Spinal cord (tissue), 9 donors: ENCODE measurements at regions not wholly inside any gene's neighbourhood (a gene's known extent, or its start where the extent isn't known, plus 50 kb on each side); places are given as distances from the start of the nearest gene placed in this dataset.

Experiments used
- DNase-seq, 6 donors: peaks; one replicate each; pipeline versions ENCODE4 v3.0.0 to v3.0.0-alpha.2; 2013 to 2015; ENCODE audit warnings: low spot score in 6 of 6, low read depth in 4 of 6
- H3K27ac ChIP-seq: one replicate; pipeline ENCODE4 v1.5.1; 2013; ENCODE audit warnings: low read depth, low read length, control low read depth
- H3K27me3 ChIP-seq: one replicate; pipeline ENCODE4 v1.6.1; 2013; ENCODE audit warnings: low read length; ENCODE audit not compliant: control insufficient read depth, insufficient read depth
- H3K36me3 ChIP-seq: one replicate; pipeline ENCODE4 v1.6.1; 2013; ENCODE audit warnings: low read length; ENCODE audit not compliant: control insufficient read depth, insufficient read depth
- H3K4me1 ChIP-seq: one replicate; pipeline ENCODE4 v1.6.1; 2013; ENCODE audit warnings: low read length; ENCODE audit not compliant: control insufficient read depth, insufficient read depth
- H3K4me3 ChIP-seq: one replicate; pipeline ENCODE4 v1.5.1; 2013; ENCODE audit warnings: low read depth, low read length, control low read depth
- H3K9me3 ChIP-seq: one replicate; pipeline ENCODE4 v1.6.1; 2013; ENCODE audit warnings: low read length; ENCODE audit not compliant: control insufficient read depth, insufficient read depth
- WGBS: methylation state at CpG from one replicate; pipeline ENCODE4 v1.1.5; 2013; ENCODE audit warnings: missing lambda C conversion rate; ENCODE audit not compliant: insufficient coverage; 5-methylcytosine and 5-hydroxymethylcytosine counted together
- donor health status: healthy.

- H3K36me3 ChIP-seq, result no peaks in the 10 kb centered on the region
- no peaks in the 10 kb centered on the region for H3K27me3 ChIP-seq
- no peak overlapping the region for H3K4me3 ChIP-seq
- H3K9me3 ChIP-seq, result no peaks in the 10 kb centered on the region
- no CpG with 5 or more reads among the region's 5 CpGs for WGBS
- peaks cover 27% of the 10 kb centered on the region for H3K4me1 ChIP-seq
- H3K27ac ChIP-seq, result no peak overlapping the region
- DNase-seq, result no peak
Observed at GRCh38 chr6:168136622-168137021, 57.6 kb upstream of the FRMD1 start.

DNA sequence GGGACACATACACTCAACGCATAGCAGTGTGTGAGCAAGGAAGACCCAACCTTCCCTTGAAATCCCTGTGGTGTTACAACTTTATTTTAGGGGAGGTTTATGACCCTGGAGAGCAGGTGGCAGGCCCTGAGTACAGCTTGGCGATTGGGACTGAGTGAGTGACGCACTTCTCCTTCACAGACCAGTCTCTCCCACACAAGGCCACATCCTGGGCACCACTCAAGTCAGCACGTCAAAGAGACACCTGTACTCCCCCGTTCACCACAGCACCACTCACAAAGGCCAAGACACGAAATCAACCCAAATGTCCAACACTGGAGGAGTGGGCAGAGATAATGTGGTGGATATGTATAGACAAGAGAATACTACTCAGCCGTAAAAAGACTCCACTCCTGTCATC lies 57.0 kb upstream of the FRMD1 start:
- H3K27ac ChIP-seq, result no peak overlapping the region
- DNase-seq, result no peak
- H3K27me3 ChIP-seq, result no peaks in the 10 kb centered on the region
- no peaks in the 10 kb centered on the region for H3K9me3 ChIP-seq
- WGBS, result no CpG with 5 or more reads among the region's 7 CpGs
- no peaks in the 10 kb centered on the region for H3K36me3 ChIP-seq
- no peak overlapping the region for H3K4me3 ChIP-seq
- H3K4me1 ChIP-seq, result peaks cover 28% of the 10 kb centered on the region

- no peak overlapping the region for H3K27ac ChIP-seq
- H3K4me3 ChIP-seq, result no peak overlapping the region
- H3K9me3 ChIP-seq, result no peaks in the 10 kb centered on the region
- peaks cover 36% of the 10 kb centered on the region for H3K4me1 ChIP-seq
- no peaks in the 10 kb centered on the region for H3K36me3 ChIP-seq
- no peaks in the 10 kb centered on the region for H3K27me3 ChIP-seq
- no peak for DNase-seq
- WGBS, result 83% methylated on average over 12 of the region's 16 CpGs
Observed at GRCh38 chr6:168134560-168135201, 55.7 kb upstream of the FRMD1 start.

GRCh38 chr6:168133687-168134559 lies 54.9 kb upstream of the FRMD1 start:
- Histone ChIP-seq H3K27ac (no peak overlapping the region), H3K4me3 (no peak overlapping the region)
- DNase-seq, result peak in 1 of 6 donors; percentile 21

DNA sequence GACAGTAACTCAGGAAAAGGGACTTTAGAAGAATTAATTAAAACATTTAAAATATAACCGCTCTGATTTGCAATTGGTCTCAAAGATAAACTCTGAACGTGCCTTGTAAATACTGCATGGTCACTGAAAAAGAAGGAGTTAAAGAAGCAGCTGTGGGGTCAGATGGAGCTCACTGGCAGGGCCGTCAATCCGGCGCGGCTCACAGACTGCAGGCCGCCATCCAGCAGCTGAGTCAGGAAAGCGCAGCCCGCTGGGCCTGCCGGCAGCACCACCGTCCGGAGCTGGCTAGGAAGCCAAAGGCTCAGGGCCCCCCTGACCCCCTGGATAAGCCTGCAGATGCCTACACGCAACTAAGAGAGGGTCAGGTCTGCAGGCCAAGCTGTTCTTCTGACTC lies 54.2 kb upstream of the FRMD1 start:
- Histone ChIP-seq H3K4me3 (peak overlapping the region; percentile 24), H3K27ac (peak overlapping the region; percentile 61), H3K27me3 (no peaks in the 10 kb centered on the region), H3K4me1 (peaks cover 36% of the 10 kb centered on the region), H3K9me3 (no peaks in the 10 kb centered on the region), H3K36me3 (peaks cover 2% of the 10 kb centered on the region)
- DNase-seq, result peak in 1 of 6 donors; percentile 82
- WGBS, result 5% methylated on average over 11 of the region's 13 CpGs

More at GRCh38 chr6:168133687-168134559, 54.9 kb upstream of the FRMD1 start:
- Histone ChIP-seq H3K4me1 (peaks cover 36% of the 10 kb centered on the region), H3K9me3 (no peaks in the 10 kb centered on the region), H3K27me3 (no peaks in the 10 kb centered on the region), H3K36me3 (no peaks in the 10 kb centered on the region)
- 79% methylated on average over 15 of the region's 16 CpGs for WGBS

DNA sequence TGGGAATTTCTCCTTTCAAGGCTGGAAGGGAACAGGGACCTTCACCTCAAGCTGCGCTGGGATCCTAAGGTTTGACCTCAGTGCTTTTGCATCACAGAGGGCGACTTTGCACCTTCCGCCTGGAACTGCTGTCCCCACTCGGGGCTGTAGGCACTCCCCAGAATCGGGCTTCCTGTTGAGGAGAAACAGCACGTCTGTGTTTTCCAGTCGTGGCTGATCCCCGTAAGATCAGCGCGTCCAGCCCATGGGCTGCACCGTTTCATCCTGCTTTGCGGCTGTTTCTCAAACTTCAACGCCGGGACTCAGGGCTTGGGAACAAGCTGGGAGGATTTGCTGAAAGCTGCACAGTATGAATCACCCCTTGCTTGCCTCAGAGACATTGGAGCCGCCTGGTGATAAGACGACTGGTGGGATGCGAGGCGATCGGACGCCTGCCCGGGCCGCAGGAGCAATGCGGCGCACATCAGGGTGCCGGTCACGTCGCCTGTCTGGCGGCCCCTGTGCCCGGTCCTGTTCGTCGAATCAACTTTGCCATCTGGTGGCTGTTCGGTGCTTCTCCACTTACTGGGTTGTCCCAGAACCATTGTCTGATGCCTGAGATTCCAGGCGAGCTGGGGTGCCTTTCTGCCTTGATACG lies 53.6 kb upstream of the FRMD1 start:
- Histone ChIP-seq H3K4me1 (peaks cover 36% of the 10 kb centered on the region), H3K9me3 (no peaks in the 10 kb centered on the region), H3K27ac (peak overlapping the region; percentile 61), H3K27me3 (no peaks in the 10 kb centered on the region), H3K4me3 (peak overlapping the region; percentile 24), H3K36me3 (peaks cover 4% of the 10 kb centered on the region)
- 19% methylated on average over 32 of the region's 34 CpGs for WGBS
- DNase-seq, result peak; percentile 59 to 95 (median 72)

DNA sequence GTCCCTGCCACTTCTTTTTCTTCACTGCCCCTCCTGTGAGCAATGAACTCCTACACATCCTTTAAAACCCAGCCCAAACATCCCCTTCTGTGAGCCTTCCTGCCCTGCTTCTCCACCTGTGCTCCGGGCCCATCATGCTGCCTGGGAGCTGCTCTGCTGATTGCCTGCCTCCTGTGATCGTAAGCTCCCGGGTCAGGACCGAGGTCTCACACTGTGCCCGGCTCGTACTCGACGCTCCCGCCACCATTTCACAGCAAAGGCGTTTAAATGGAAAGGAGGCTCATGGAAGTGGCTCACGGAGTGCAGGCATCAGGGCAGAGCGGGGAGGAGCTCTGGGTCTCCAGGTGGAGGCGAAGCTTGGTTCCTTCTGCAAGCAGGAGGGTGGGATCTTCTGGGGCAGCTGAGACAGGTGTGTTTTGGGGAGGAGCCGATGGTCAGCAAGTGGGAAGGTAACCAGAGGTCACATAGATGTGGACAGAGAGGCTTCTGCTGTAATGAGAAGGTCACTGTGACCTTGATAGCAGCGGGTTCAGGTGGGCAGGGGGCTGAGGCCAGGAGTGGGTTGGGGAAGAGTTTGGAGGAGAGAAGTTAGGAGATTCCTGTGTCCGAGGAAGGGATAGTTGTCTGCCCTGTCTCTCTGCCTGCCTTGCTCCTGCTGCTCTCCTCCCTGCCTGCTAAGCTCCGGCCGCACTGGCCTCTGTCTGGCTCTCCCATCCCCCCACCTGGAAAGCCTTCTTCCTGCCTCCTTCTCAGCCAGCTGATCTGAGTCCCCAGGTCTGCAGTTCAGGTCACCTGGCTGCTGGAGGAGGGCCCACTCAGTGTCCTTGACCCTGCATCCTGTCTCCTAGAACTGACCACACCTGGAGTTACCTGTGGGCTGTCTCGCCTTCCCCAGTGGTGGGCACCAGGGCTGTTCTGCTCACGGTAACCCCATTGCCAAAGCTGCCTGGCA lies 52.7 kb upstream of the FRMD1 start:
- Histone ChIP-seq H3K4me3 (no peak overlapping the region), H3K27me3 (no peaks in the 10 kb centered on the region), H3K9me3 (no peaks in the 10 kb centered on the region), H3K36me3 (peaks cover 4% of the 10 kb centered on the region), H3K4me1 (peaks cover 36% of the 10 kb centered on the region), H3K27ac (no peak overlapping the region)
- DNase-seq, result peak in 1 of 6 donors; percentile 16
- 88% methylated on average over 19 of the region's 20 CpGs for WGBS

DNA sequence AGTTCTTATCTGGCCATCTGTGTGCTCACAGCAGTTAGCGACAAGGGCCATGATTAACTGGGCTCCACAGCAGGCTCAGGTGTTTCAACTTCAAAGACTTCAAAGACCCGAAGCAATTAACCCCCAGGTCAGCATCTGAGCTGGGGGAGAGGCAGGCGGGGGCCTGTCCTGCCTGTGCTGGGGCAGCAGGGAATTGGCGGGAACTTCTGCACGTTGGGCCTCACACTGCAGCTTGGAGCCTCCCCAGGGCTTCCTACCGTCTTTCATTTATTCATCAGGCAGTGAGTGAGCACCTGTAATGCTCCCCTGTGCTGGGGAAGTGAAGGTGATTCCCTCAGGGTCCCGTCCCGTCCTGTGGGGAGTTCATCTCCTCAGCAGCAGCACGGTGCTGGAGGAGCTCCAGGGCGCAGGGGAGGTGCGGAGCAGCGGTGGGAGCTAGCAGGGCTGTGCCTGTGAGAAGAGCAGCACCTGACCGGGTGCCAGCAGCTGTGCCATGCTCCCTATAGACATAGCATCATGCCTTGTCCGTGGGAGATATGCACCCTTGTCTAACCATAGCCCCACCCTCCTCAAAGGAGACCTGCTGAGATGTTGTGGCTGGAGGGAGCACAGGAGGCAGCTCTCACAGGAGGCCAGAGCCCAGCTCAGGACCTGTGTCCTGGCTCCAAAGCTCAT lies 51.8 kb upstream of the FRMD1 start:
- Histone ChIP-seq H3K36me3 (peaks cover 4% of the 10 kb centered on the region), H3K27me3 (no peaks in the 10 kb centered on the region), H3K4me3 (no peak overlapping the region), H3K27ac (no peak overlapping the region), H3K4me1 (peaks cover 36% of the 10 kb centered on the region), H3K9me3 (no peaks in the 10 kb centered on the region)
- 80% methylated on average over 12 of the region's 14 CpGs for WGBS
- no peak for DNase-seq
